ENCODE measurements at regions not wholly inside any gene's neighbourhood (a gene's known extent, or its start where the extent isn't known, plus 50 kb on each side); places are given as distances from the start of the nearest gene placed in this dataset.

- Mint-ChIP-seq H3K27ac (no peak overlapping the region), H3K4me3 (no peak overlapping the region), H3K36me3 (ENCODE audit: low read depth) (peaks cover 4% of the 10 kb centered on the region; the same call in 1 of the 3 replicates), H3K27me3 (ENCODE audit: insufficient read depth, low read depth, poor library complexity) (no peaks in the 10 kb centered on the region), H3K9me3 (peaks cover 5% of the 10 kb centered on the region), H3K4me1 (no peaks in the 10 kb centered on the region)
- no peak overlapping the region for H2AFZ ChIP-seq
- no peak overlapping the region for H3K4me2 ChIP-seq
- H3K79me2 ChIP-seq (replicated peaks; ENCODE audit: insufficient read depth) = no peaks in the 10 kb centered on the region
- 0 out of 2 replicates have a peak, but pooled peaks cover 3% of the 10 kb centered on the region for H3K9me2 ChIP-seq (ENCODE audit: insufficient read depth)
- H3F3A ChIP-seq (replicated peaks; ENCODE audit: low read depth) = no peaks in the 10 kb centered on the region
- no peaks in the 10 kb centered on the region for H3K27me3 ChIP-seq (ENCODE audit: insufficient read depth)
- ATAC-seq (no peak), DNase-seq (ENCODE audit: low spot score) (no peak)
- TF ChIP-seq ZNF331 (CRISPR knock-in tag; IDR thresholded peaks at IDR 0.05; ENCODE audit: low read depth) = no peak
- no peak for TF ChIP-seq JUNB (IDR thresholded peaks at IDR 0.05; ENCODE audit: unreplicated experiment)
- TF ChIP-seq CTCF (conservative IDR thresholded peaks at IDR 0.05; ENCODE audit: low read depth in 2 of 2) = no peak
- no peak for TF ChIP-seq STAT1 (IDR thresholded peaks at IDR 0.05; ENCODE audit: unreplicated experiment)
- no peak for TF ChIP-seq ZNF114 (CRISPR knock-in tag; IDR thresholded peaks at IDR 0.05)
- no peak for TF ChIP-seq CREB1 (CRISPR knock-in tag; IDR thresholded peaks at IDR 0.05; ENCODE audit: low read depth)
- TF ChIP-seq EZH2 (IDR thresholded peaks at IDR 0.05; ENCODE audit: low read depth, unreplicated experiment) = no peak
- H3K36me3 ChIP-seq (ENCODE audit: insufficient read depth) = no peaks in the 10 kb centered on the region
- H3K27ac ChIP-seq (ENCODE audit: low read depth) = no peak overlapping the region
- H4K20me1 ChIP-seq (replicated peaks; ENCODE audit: insufficient read depth) = no peaks in the 10 kb centered on the region
- no peaks in the 10 kb centered on the region for H3K4me1 ChIP-seq (ENCODE audit: insufficient read depth)
- H3K4me3 ChIP-seq = no peak overlapping the region
These were observed 395.0 kb upstream of the SOX9 start for GRCh38 chr17:71725811-71726210.

GRCh38 chr17:71726341-71726740 lies 394.5 kb upstream of the SOX9 start:
- no peaks in the 10 kb centered on the region for H3K4me1 ChIP-seq (ENCODE audit: insufficient read depth)
- H3K27ac Mint-ChIP-seq = no peak overlapping the region
- no peak overlapping the region for H3K27ac ChIP-seq (ENCODE audit: low read depth)
- H3F3A ChIP-seq (replicated peaks; ENCODE audit: low read depth) = no peaks in the 10 kb centered on the region
- H3K79me2 ChIP-seq (replicated peaks; ENCODE audit: insufficient read depth) = no peaks in the 10 kb centered on the region
- H4K20me1 ChIP-seq (replicated peaks; ENCODE audit: insufficient read depth) = no peaks in the 10 kb centered on the region
- no peaks in the 10 kb centered on the region for H3K27me3 ChIP-seq (ENCODE audit: insufficient read depth)
- H3K4me3 ChIP-seq = no peak overlapping the region
- H3K4me2 ChIP-seq = no peak overlapping the region
- no peaks in the 10 kb centered on the region for H3K27me3 Mint-ChIP-seq (ENCODE audit: insufficient read depth, low read depth, poor library complexity)
- 0 out of 2 replicates have a peak, but pooled peaks cover 3% of the 10 kb centered on the region for H3K9me2 ChIP-seq (ENCODE audit: insufficient read depth)
- no peaks in the 10 kb centered on the region for H3K36me3 ChIP-seq (ENCODE audit: insufficient read depth)
- DNase-seq (ENCODE audit: low spot score) (no peak), ATAC-seq (no peak)
- H3K4me1 Mint-ChIP-seq = no peaks in the 10 kb centered on the region
- H3K9me3 Mint-ChIP-seq = peaks cover 5% of the 10 kb centered on the region
- H2AFZ ChIP-seq = no peak overlapping the region
- no peak overlapping the region for H3K4me3 Mint-ChIP-seq
- H3K36me3 Mint-ChIP-seq (ENCODE audit: low read depth) = peaks cover 4% of the 10 kb centered on the region; the same call in 1 of the 3 replicates
- TF ChIP-seq ZNF462 (CRISPR knock-in tag; IDR thresholded peaks at IDR 0.05) (no peak), EZH2 (IDR thresholded peaks at IDR 0.05; ENCODE audit: low read depth, unreplicated experiment) (no peak), ZNF331 (CRISPR knock-in tag; IDR thresholded peaks at IDR 0.05; ENCODE audit: low read depth) (no peak), REST (IDR thresholded peaks at IDR 0.05; ENCODE audit: unreplicated experiment) (no peak), JUNB (IDR thresholded peaks at IDR 0.05; ENCODE audit: unreplicated experiment) (no peak), ZNF114 (CRISPR knock-in tag; IDR thresholded peaks at IDR 0.05) (no peak), STAT1 (IDR thresholded peaks at IDR 0.05; ENCODE audit: unreplicated experiment) (no peak), EZH2phosphoT487 (IDR thresholded peaks at IDR 0.05; ENCODE audit: unreplicated experiment) (no peak), POLR2AphosphoS5 (IDR thresholded peaks at IDR 0.05; ENCODE audit: low read depth) (no peak)

All from GM23338 (cell line).